IMR-90 (cell line): ENCODE measurements at regions not wholly inside any gene's neighbourhood (a gene's known extent, or its start where the extent isn't known, plus 50 kb on each side); places are given as distances from the start of the nearest gene placed in this dataset.

ENCODE experiments used
- ATAC-seq: fragments of 200-7000 bp; cut with Tn5 transposase; 2 replicates; pipeline ENCODE4 v1.9.1; 2020; ENCODE audit warnings: low read depth, mild to moderate bottlenecking, moderate library complexity
- BruUV-seq: library from RNA; stranded (reverse); fragments of 400-500 nt; replicated peaks from 2 replicates; lab custom pipeline; 2021; lab: Mats Ljungman, UMichigan
- CTCF ChIA-PET: fragments of 300-600 bp; formaldehyde crosslinking; extraction: SDS; loops from one replicate; lab custom pipeline; 2021; ENCODE audit warnings: antibody characterized with exemption; lab: Yijun Ruan, JAX
- POLR2A ChIA-PET: fragments of 300-600 bp; sonication (Branson Sonifier 250); formaldehyde crosslinking; loops from one replicate; lab custom pipeline; 2022; ENCODE audit warnings: antibody characterized with exemption; ENCODE audit not compliant: unreplicated experiment; lab: Charles Lee
- DNase-seq: peaks from one replicate; pipeline ENCODE4 v3.0.0; 2013
- H2AFZ ChIP-seq: replicated peaks from 2 replicates; pipeline ENCODE3; 2013; ENCODE audit warnings: low read length, mild to moderate bottlenecking; ENCODE audit not compliant: poor library complexity
- H2AK5ac ChIP-seq: 2 replicates; pipeline ENCODE4 v1.6.1; 2013; ENCODE audit warnings: low read depth, low read length, inconsistent platforms
- H2AK9ac ChIP-seq: replicated peaks from 2 replicates; pipeline ENCODE3; 2013; ENCODE audit warnings: mild to moderate bottlenecking, low read depth, low read length, moderate library complexity; ENCODE audit not compliant: poor library complexity
- H2BK120ac ChIP-seq: 2 replicates; pipeline ENCODE4 v1.6.1; 2013; ENCODE audit warnings: low read depth, low read length, inconsistent platforms
- H2BK15ac ChIP-seq: 3 replicates; pipeline ENCODE4 v1.6.1; 2013; ENCODE audit warnings: low read depth, low read length, inconsistent platforms
- H2BK20ac ChIP-seq: 2 replicates; pipeline ENCODE4 v1.6.1; 2013; ENCODE audit warnings: low read depth, mild to moderate bottlenecking, inconsistent platforms, low read length, moderate library complexity
- H2BK5ac ChIP-seq: 2 replicates; pipeline ENCODE4 v1.6.1; 2013; ENCODE audit warnings: mild to moderate bottlenecking, low read depth, low read length, inconsistent platforms; ENCODE audit not compliant: poor library complexity, severe bottlenecking
- H3K14ac ChIP-seq: replicated peaks from 2 replicates; pipeline ENCODE4 v1.6.1; 2013; ENCODE audit warnings: low read depth, low read length, inconsistent platforms
- H3K18ac ChIP-seq: 2 replicates; pipeline ENCODE4 v1.6.1; 2013; ENCODE audit warnings: low read depth, low read length, control low read depth
- H3K23ac ChIP-seq: 2 replicates; pipeline ENCODE4 v1.6.1; 2013; ENCODE audit warnings: low read depth, low read length, inconsistent platforms
- H3K27ac ChIP-seq: 2 replicates; pipeline ENCODE4 v1.5.1; 2013; ENCODE audit warnings: mild to moderate bottlenecking, control low read depth, low read length; ENCODE audit not compliant: insufficient read depth
- H3K27me3 ChIP-seq: 2 replicates; pipeline ENCODE4 v1.6.1; 2013; ENCODE audit warnings: low read length; ENCODE audit not compliant: control insufficient read depth, insufficient read depth
- H3K36me3 ChIP-seq: 2 replicates; pipeline ENCODE4 v1.6.1; 2013; ENCODE audit warnings: low read length, mixed read lengths; ENCODE audit not compliant: control insufficient read depth, insufficient read depth
- H3K4ac ChIP-seq: 2 replicates; pipeline ENCODE4 v1.6.1; 2013; ENCODE audit warnings: low read depth, low read length, inconsistent platforms
- H3K4me1 ChIP-seq: 2 replicates; pipeline ENCODE4 v1.6.1; 2013; ENCODE audit warnings: low read length, mixed read lengths; ENCODE audit not compliant: control insufficient read depth, insufficient read depth
- H3K4me2 ChIP-seq: 2 replicates; pipeline ENCODE4 v1.6.1; 2013; ENCODE audit warnings: low read depth, mild to moderate bottlenecking, control low read depth, low read length, moderate library complexity
- H3K4me3 ChIP-seq: 2 replicates; pipeline ENCODE4 v1.5.1; 2013; ENCODE audit warnings: low read depth, mild to moderate bottlenecking, control low read depth, low read length, moderate library complexity; ENCODE audit not compliant: insufficient read depth
- H3K56ac ChIP-seq: 2 replicates; pipeline ENCODE4 v1.6.1; 2013; ENCODE audit warnings: low read length, inconsistent platforms; ENCODE audit not compliant: insufficient read depth; ENCODE audit errors: extremely low read depth
- H3K79me1 ChIP-seq, 2 experiments: 2 replicates each; pipeline ENCODE4 v1.6.1; 2013; ENCODE audit warnings: low read length in 2 of 2, inconsistent platforms in 1 of 2, low read depth in 1 of 2
- H3K9ac ChIP-seq: 2 replicates; pipeline ENCODE4 v1.6.1; 2013; ENCODE audit warnings: low read depth, low read length, control low read depth
- H3K9me1 ChIP-seq: 2 replicates; pipeline ENCODE4 v1.6.1; 2013; ENCODE audit warnings: low read length, inconsistent platforms; ENCODE audit not compliant: insufficient read depth
- H3K9me3 ChIP-seq: 2 replicates; pipeline ENCODE4 v1.6.1; 2013; ENCODE audit warnings: low read length; ENCODE audit not compliant: control insufficient read depth, insufficient read depth
- H4K20me1 ChIP-seq: 2 replicates; pipeline ENCODE4 v1.6.1; 2013; ENCODE audit warnings: low read length, inconsistent platforms; ENCODE audit not compliant: insufficient read depth
- H4K5ac ChIP-seq: 2 replicates; pipeline ENCODE4 v1.6.1; 2013; ENCODE audit warnings: mild to moderate bottlenecking, low read depth, low read length, control low read depth
- H4K8ac ChIP-seq, 2 experiments: 2 replicates each; pipeline ENCODE4 v1.6.1; 2013; ENCODE audit warnings: low read depth in 2 of 2, low read length in 2 of 2, control low read depth in 1 of 2, inconsistent platforms in 1 of 2
- H4K91ac ChIP-seq: 2 replicates; pipeline ENCODE4 v1.6.1; 2013; ENCODE audit warnings: low read depth, low read length, inconsistent platforms; ENCODE audit not compliant: insufficient read depth
- CEBPB ChIP-seq: IDR thresholded peaks from 2 replicates; pipeline ENCODE4 v1.6.1; 2012; ENCODE audit warnings: low read depth, low read length, improper control_type of control experiment
- CHD1 ChIP-seq: IDR thresholded peaks from 2 replicates; pipeline ENCODE4 v1.6.1; 2012; ENCODE audit warnings: low read depth, low read length, improper control_type of control experiment
- ELK1 ChIP-seq: fragments of 150-350 bp; IDR thresholded peaks from 2 replicates; pipeline ENCODE4 v1.6.1; 2016; ENCODE audit warnings: low read depth, mild to moderate bottlenecking, low read length, moderate library complexity, borderline replicate concordance
- FOS ChIP-seq: fragments of 150-350 bp; IDR thresholded peaks from 2 replicates; pipeline ENCODE4 v1.6.1; 2016; ENCODE audit warnings: low read depth, low read length
- MAFK ChIP-seq: IDR thresholded peaks from 2 replicates; pipeline ENCODE4 v1.6.1; 2012; ENCODE audit warnings: low read depth, low read length, improper control_type of control experiment
- MAZ ChIP-seq: IDR thresholded peaks from 2 replicates; pipeline ENCODE4 v1.6.1; 2012; ENCODE audit warnings: low read depth, mild to moderate bottlenecking, low read length, improper control_type of control experiment, moderate library complexity, borderline replicate concordance
- MXI1 ChIP-seq: IDR thresholded peaks from 2 replicates; pipeline ENCODE4 v1.6.1; 2012; ENCODE audit warnings: low read depth, mild to moderate bottlenecking, low read length, moderate library complexity, borderline replicate concordance
- NFE2L2 ChIP-seq: fragments of 150-350 bp; IDR thresholded peaks from 2 replicates; pipeline ENCODE4 v1.6.1; 2016; ENCODE audit warnings: low read depth, mild to moderate bottlenecking, low read length
- POLR2A ChIP-seq: IDR thresholded peaks from 2 replicates; pipeline ENCODE4 v1.6.1; 2012; ENCODE audit warnings: mild to moderate bottlenecking, low read depth, low read length
- RAD21 ChIP-seq: IDR thresholded peaks from 2 replicates; pipeline ENCODE4 v1.6.1; 2012; ENCODE audit warnings: low read length, improper control_type of control experiment
- RCOR1 ChIP-seq: IDR thresholded peaks from 2 replicates; pipeline ENCODE4 v1.6.1; 2012; ENCODE audit warnings: mild to moderate bottlenecking, low read length, improper control_type of control experiment; ENCODE audit not compliant: insufficient replicate concordance
- RFX5 ChIP-seq: IDR thresholded peaks from 2 replicates; pipeline ENCODE4 v1.8.0; 2012; ENCODE audit warnings: low read depth, mild to moderate bottlenecking, low read length, moderate library complexity
- SMC3 ChIP-seq: fragments of 150-350 bp; IDR thresholded peaks from 2 replicates; pipeline ENCODE4 v1.6.1; 2016; ENCODE audit warnings: low read depth, mild to moderate bottlenecking, antibody characterized with exemption, low read length, moderate library complexity
- USF2 ChIP-seq: fragments of 150-350 bp; IDR thresholded peaks from 2 replicates; pipeline ENCODE4 v1.6.1; 2017; ENCODE audit warnings: mild to moderate bottlenecking, antibody characterized with exemption, low read length, low read depth
- WGBS, 2 experiments: methylation state at CpG; one replicate each; pipeline versions ENCODE4 v1.1.5 to v1.1.7; 2013; ENCODE audit warnings: missing lambda C conversion rate in 2 of 2; ENCODE audit not compliant: insufficient read length in 1 of 2; ENCODE audit errors: extremely low coverage in 2 of 2; 5-methylcytosine and 5-hydroxymethylcytosine counted together
- dilution Hi-C: fragments of 300-500 bp; cut with HindIII; formaldehyde crosslinking; loops from one replicate; pipeline ENCODE4 v1.14.3; 2018; ENCODE audit warnings: low sequenced_read_pairs; ENCODE audit not compliant: unreplicated experiment
- in situ Hi-C: fragments of 300-500 bp; cut with MboI; formaldehyde crosslinking; loops from 3 replicates; pipeline ENCODE4 v1.14.3; 2019; ENCODE audit warnings: low sequenced_read_pairs, inconsistent platforms, mixed read lengths
- intact Hi-C: fragments of 100-400 bp; cut with micrococcal nuclease; formaldehyde crosslinking; loops from 2 replicates; pipeline ENCODE4 v1.10.0; 2022

- ChIA-PET POLR2A (no interaction called here), CTCF (no interaction called here)
- H3K9me3 ChIP-seq, result no peaks in the 10 kb centered on the region
- H4K5ac ChIP-seq, result no peak overlapping the region
- H3K4me2 ChIP-seq, result no peak overlapping the region
- no peak overlapping the region for H3K4me3 ChIP-seq
- in situ Hi-C loops (loop anchor here (25.0 kb wide), 1 partner anchor 798 kb away; no protein-coding TSS in a partner anchor), dilution Hi-C loops (no loop called here), intact Hi-C loops (no loop called here)
- H3K9me1 ChIP-seq, result no peaks in the 10 kb centered on the region; the same call in none of the 2 replicates
- no peak overlapping the region for H3K4ac ChIP-seq
- H2BK20ac ChIP-seq, result no peak overlapping the region
- H3K23ac ChIP-seq, result no peak overlapping the region
- H4K20me1 ChIP-seq, result no peaks in the 10 kb centered on the region
- no peak overlapping the region for H2BK15ac ChIP-seq
- no peak overlapping the region for H2AK5ac ChIP-seq
- no CpG with 5 or more reads among the region's 2 CpGs for WGBS, 2 experiments
- H3K56ac ChIP-seq, result no peak overlapping the region
- H3K27ac ChIP-seq, result no peak overlapping the region
- BruUV-seq, result no TSS peak
- no peak overlapping the region for H2AK9ac ChIP-seq
- H3K79me1 ChIP-seq, result no peaks in the 10 kb centered on the region
- H3K18ac ChIP-seq, result no peak overlapping the region
- H2BK5ac ChIP-seq, result no peak overlapping the region
- no peak overlapping the region for H3K14ac ChIP-seq
- H3K9ac ChIP-seq, result no peak overlapping the region
- no peak for TF ChIP-seq NFE2L2
- TF ChIP-seq CHD1, result no peak
- TF ChIP-seq MAZ, result no peak
- no peak for TF ChIP-seq FOS
- TF ChIP-seq ELK1, result no peak
- no peak for TF ChIP-seq CEBPB
- no peak for TF ChIP-seq POLR2A
- no peak for TF ChIP-seq RFX5
- no peak for TF ChIP-seq SMC3
- no peak for TF ChIP-seq MXI1
- TF ChIP-seq MAFK, result no peak
- no peak for TF ChIP-seq USF2
- TF ChIP-seq RAD21, result no peak
- TF ChIP-seq RCOR1, result no peak
- no peak overlapping the region for H2BK120ac ChIP-seq
- no peak for DNase-seq
- no peak overlapping the region for H4K91ac ChIP-seq
- H3K4me1 ChIP-seq, result peaks cover 5% of the 10 kb centered on the region; the same call in 1 of the 2 replicates
- H3K36me3 ChIP-seq, result no peaks in the 10 kb centered on the region
- H2AFZ ChIP-seq, result no peak overlapping the region
- ATAC-seq, result no peak
- no peak overlapping the region for H4K8ac ChIP-seq
- H3K27me3 ChIP-seq, result no peaks in the 10 kb centered on the region
These were observed 212.0 kb downstream of the IBTK start for GRCh38 chr6:82035526-82035925.
